ENCODE measurements at regions not wholly inside any gene's neighbourhood (a gene's known extent, or its start where the extent isn't known, plus 50 kb on each side); places are given as distances from the start of the nearest gene placed in this dataset.

- H3K27me3 ChIP-seq: no peaks in the 10 kb centered on the region
- WGBS, 2 donors: 52 to 76% methylated on average over 2 of the region's 2 CpGs
- no peak for DNase-seq
- H3K27ac ChIP-seq: no peak overlapping the region
- H3K36me3 ChIP-seq: no peaks in the 10 kb centered on the region
- no peak overlapping the region for H3K4me3 ChIP-seq
- H3K9me3 ChIP-seq: no peaks in the 10 kb centered on the region
- intact Hi-C loops (cut with DNase I): no loop called here
- no peaks in the 10 kb centered on the region for H3K4me1 ChIP-seq
- TF ChIP-seq POLR2A (IDR thresholded peaks at IDR 0.05): no peak
- no peak for TF ChIP-seq POLR2AphosphoS5 (IDR thresholded peaks at IDR 0.05)
- no peak for TF ChIP-seq EP300 (IDR thresholded peaks at IDR 0.05)
- TF ChIP-seq CTCF (IDR thresholded peaks at IDR 0.05): no peak
These were observed 97.6 kb downstream of the RPE65 start for GRCh38 chr1:68352202-68352601.

- intact Hi-C loops (cut with DNase I): loop anchor here (10.0 kb wide), 1 partner anchor 813 kb away; no protein-coding TSS in a partner anchor
- 70 to 83% methylated on average over 2 of the region's 2 CpGs for WGBS, 2 donors
- no peaks in the 10 kb centered on the region for H3K36me3 ChIP-seq
- H3K4me1 ChIP-seq: peaks cover 0 to 4% (median 3%) of the 10 kb centered on the region in 4 donors
- no peak overlapping the region for H3K4me3 ChIP-seq
- no peaks in the 10 kb centered on the region for H3K9me3 ChIP-seq
- peak; percentile 64 for DNase-seq
- no peaks in the 10 kb centered on the region for H3K27me3 ChIP-seq
- TF ChIP-seq POLR2A (IDR thresholded peaks at IDR 0.05) (no peak), EP300 (IDR thresholded peaks at IDR 0.05) (no peak), POLR2AphosphoS5 (IDR thresholded peaks at IDR 0.05) (no peak), CTCF (IDR thresholded peaks at IDR 0.05) (no peak)
- no peak overlapping the region for H3K27ac ChIP-seq
These were observed 102.3 kb downstream of the RPE65 start for GRCh38 chr1:68347415-68347814.

- Histone ChIP-seq H3K4me1 (peaks cover 0 to 8% (median 6%) of the 10 kb centered on the region in 4 donors), H3K36me3 (no peaks in the 10 kb centered on the region), H3K4me3 (no peak overlapping the region), H3K27ac (no peak overlapping the region), H3K9me3 (no peaks in the 10 kb centered on the region), H3K27me3 (no peaks in the 10 kb centered on the region)
- DNase-seq: no peak
- intact Hi-C loops (cut with DNase I): loop anchor here (10.0 kb wide), 1 partner anchor 811 kb away; no protein-coding TSS in a partner anchor
- TF ChIP-seq POLR2A (IDR thresholded peaks at IDR 0.05) (no peak), CTCF (IDR thresholded peaks at IDR 0.05) (peak in 3 of 4 experiments; percentile 20 to 45 (median 28))
- 59 to 75% methylated on average over 3 of the region's 3 CpGs for WGBS, 2 donors
These were observed 103.5 kb downstream of the RPE65 start for GRCh38 chr1:68346188-68346808.

GRCh38 chr1:68344208-68344607 is 105.5 kb downstream of the RPE65 start:
- Histone ChIP-seq H3K4me3 (no peak overlapping the region), H3K27me3 (no peaks in the 10 kb centered on the region), H3K9me3 (no peaks in the 10 kb centered on the region), H3K4me1 (peaks cover 0 to 23% (median 14%) of the 10 kb centered on the region in 4 donors), H3K36me3 (no peaks in the 10 kb centered on the region), H3K27ac (no peak overlapping the region)
- DNase-seq: no peak
- 60 to 87% methylated on average over 4 of the region's 4 CpGs for WGBS, 2 donors
- TF ChIP-seq POLR2A (IDR thresholded peaks at IDR 0.05): no peak
- TF ChIP-seq POLR2AphosphoS5 (IDR thresholded peaks at IDR 0.05): no peak
- TF ChIP-seq CTCF (IDR thresholded peaks at IDR 0.05): no peak
- no peak for TF ChIP-seq EP300 (IDR thresholded peaks at IDR 0.05)
- intact Hi-C loops (cut with DNase I): loop anchor here (5.0 to 10.0 kb wide), 4 partner anchors 492 to 809 kb away; partner anchors contain the start of gene GNG12

Data from sigmoid colon (tissue), 6 donors.